Fibroblast of lung (primary cell): ENCODE measurements at regions not wholly inside any gene's neighbourhood (a gene's known extent, or its start where the extent isn't known, plus 50 kb on each side); places are given as distances from the start of the nearest gene placed in this dataset.

Experiments
- CTCF ChIP-seq, 2 donors: IDR thresholded peaks in 1 of 2; conservative IDR thresholded peaks in 1 of 2; 1 replicate in 1 of 2; 2 replicates in 1 of 2; pipeline ENCODE4 v1.5.1; 2011 to 2012; ENCODE audit warnings: low read length in 2 of 2, control low read depth in 1 of 2, inconsistent platforms in 1 of 2, low read depth in 1 of 2, mild to moderate bottlenecking in 1 of 2
- EZH2 ChIP-seq: IDR thresholded peaks from 2 replicates; pipeline ENCODE4 v1.5.1; 2012; ENCODE audit warnings: low read length, control low read depth, mild to moderate bottlenecking; ENCODE audit errors: missing control alignments

GRCh38 chr3:18069568-18069967 is 327.1 kb upstream of the TBC1D5 start:
- TF ChIP-seq CTCF (conservative IDR thresholded peaks at IDR 0.05 in 1 of 2, IDR thresholded peaks at IDR 0.05 in 1 of 2; ENCODE audit: low read depth in 1 of 2, low read length in 2 of 2) = no peak
- no peak for TF ChIP-seq EZH2
